ENCODE measurements at regions not wholly inside any gene's neighbourhood (a gene's known extent, or its start where the extent isn't known, plus 50 kb on each side); places are given as distances from the start of the nearest gene placed in this dataset.

DNA sequence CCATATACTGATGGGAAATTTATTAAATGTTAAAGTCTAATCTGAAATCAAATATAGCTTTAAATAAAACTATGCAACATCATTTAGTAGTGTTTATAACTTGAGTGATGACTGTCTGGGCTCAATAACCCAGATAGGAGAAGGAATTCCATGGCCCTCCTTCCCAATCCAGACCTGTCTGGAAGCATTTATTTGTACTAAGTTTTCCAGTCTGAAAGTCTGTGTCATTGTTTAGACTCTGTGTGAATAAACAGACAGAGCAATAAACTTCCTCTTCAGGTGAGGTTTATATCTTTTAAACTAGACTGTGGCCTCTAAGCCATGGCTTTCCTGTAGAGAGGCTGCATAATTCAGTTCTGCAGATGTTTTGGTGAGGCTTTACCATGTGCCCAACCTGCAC lies 176.4 kb downstream of the SOX4 start:
- peaks cover 10% of the 10 kb centered on the region for H3K4me1 ChIP-seq
- no peak overlapping the region for H3K27ac ChIP-seq

GRCh38 chr6:21771626-21772320 lies 178.2 kb downstream of the SOX4 start:
- WGBS, result 57% methylated on average over 4 of the region's 4 CpGs
- no peak overlapping the region for H3K4me3 ChIP-seq

More for the DNA sequence above, 176.4 kb downstream of the SOX4 start:
- TF ChIP-seq EP300 (IDR thresholded peaks at IDR 0.05) (no peak), CTCF (IDR thresholded peaks at IDR 0.05) (no peak), POLR2A (IDR thresholded peaks at IDR 0.05) (no peak), POLR2AphosphoS5 (IDR thresholded peaks at IDR 0.05) (no peak)
- Histone ChIP-seq H3K9me3 (no peaks in the 10 kb centered on the region), H3K27me3 (no peaks in the 10 kb centered on the region), H3K4me3 (no peak overlapping the region), H3K36me3 (no peaks in the 10 kb centered on the region)
- no peak for DNase-seq (ENCODE audit: low spot score in 2 of 2)

GRCh38 chr6:21772477-21772876 lies 178.9 kb downstream of the SOX4 start:
- TF ChIP-seq POLR2A (IDR thresholded peaks at IDR 0.05) (no peak), CTCF (IDR thresholded peaks at IDR 0.05) (no peak), POLR2AphosphoS5 (IDR thresholded peaks at IDR 0.05) (no peak), EP300 (IDR thresholded peaks at IDR 0.05) (no peak)
- peaks cover 9% of the 10 kb centered on the region for H3K4me1 ChIP-seq
- no peaks in the 10 kb centered on the region for H3K36me3 ChIP-seq
- H3K27me3 ChIP-seq, result no peaks in the 10 kb centered on the region
- DNase-seq (ENCODE audit: low spot score in 2 of 2), result no peak
- no peak overlapping the region for H3K27ac ChIP-seq
- H3K9me3 ChIP-seq, result no peaks in the 10 kb centered on the region
- H3K4me3 ChIP-seq, result no peak overlapping the region

More at GRCh38 chr6:21771626-21772320, 178.2 kb downstream of the SOX4 start:
- H3K9me3 ChIP-seq, result no peaks in the 10 kb centered on the region
- no peak for DNase-seq (ENCODE audit: low spot score in 2 of 2)
- H3K36me3 ChIP-seq, result no peaks in the 10 kb centered on the region
- no peak overlapping the region for H3K27ac ChIP-seq
- H3K4me1 ChIP-seq, result peaks cover 9% of the 10 kb centered on the region
- TF ChIP-seq CTCF (IDR thresholded peaks at IDR 0.05) (no peak), POLR2A (IDR thresholded peaks at IDR 0.05) (no peak), EP300 (IDR thresholded peaks at IDR 0.05) (no peak), POLR2AphosphoS5 (IDR thresholded peaks at IDR 0.05) (no peak)
- no peaks in the 10 kb centered on the region for H3K27me3 ChIP-seq

DNA sequence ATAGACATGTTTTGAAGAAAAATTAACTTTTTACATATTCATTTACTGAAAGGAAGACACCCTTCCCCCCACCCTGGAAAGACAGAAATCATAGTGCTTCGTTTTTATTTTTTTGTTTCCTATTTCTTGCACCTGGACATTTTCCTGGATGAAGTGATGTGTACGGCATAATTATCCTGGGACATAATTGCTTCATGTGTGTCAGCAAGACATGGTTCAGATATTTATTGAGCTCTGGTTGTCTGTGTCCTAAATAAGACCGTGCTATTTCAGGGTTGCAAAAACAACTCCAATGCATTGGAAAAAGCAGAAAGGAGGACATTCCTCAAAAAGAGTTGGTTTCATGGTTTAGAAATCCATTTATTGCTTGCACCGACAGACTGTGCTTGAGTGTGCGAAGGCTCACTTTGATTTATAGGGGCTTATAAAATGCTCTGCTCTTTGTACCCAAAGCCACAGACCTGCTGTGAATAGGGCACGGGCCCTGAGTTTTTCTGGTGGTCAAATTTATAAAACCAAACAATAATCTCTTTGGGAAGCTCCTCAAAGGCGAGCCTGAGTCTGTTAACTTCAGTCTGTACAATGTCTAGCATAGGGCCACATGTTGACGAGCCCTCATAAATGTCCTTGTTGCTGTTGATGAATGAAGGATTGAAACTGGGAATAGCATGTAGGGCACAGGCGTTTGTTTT lies 179.5 kb downstream of the SOX4 start:
- Histone ChIP-seq H3K4me1 (peaks cover 9% of the 10 kb centered on the region), H3K27ac (no peak overlapping the region), H3K4me3 (no peak overlapping the region), H3K9me3 (no peaks in the 10 kb centered on the region), H3K36me3 (no peaks in the 10 kb centered on the region), H3K27me3 (no peaks in the 10 kb centered on the region)
- no peak for DNase-seq (ENCODE audit: low spot score in 2 of 2)
- no peak for TF ChIP-seq POLR2A (IDR thresholded peaks at IDR 0.05)
- TF ChIP-seq EP300 (IDR thresholded peaks at IDR 0.05), result no peak
- no peak for TF ChIP-seq CTCF (IDR thresholded peaks at IDR 0.05)
- TF ChIP-seq POLR2AphosphoS5 (IDR thresholded peaks at IDR 0.05), result no peak
- WGBS, result 81% methylated on average over 9 of the region's 9 CpGs

DNA sequence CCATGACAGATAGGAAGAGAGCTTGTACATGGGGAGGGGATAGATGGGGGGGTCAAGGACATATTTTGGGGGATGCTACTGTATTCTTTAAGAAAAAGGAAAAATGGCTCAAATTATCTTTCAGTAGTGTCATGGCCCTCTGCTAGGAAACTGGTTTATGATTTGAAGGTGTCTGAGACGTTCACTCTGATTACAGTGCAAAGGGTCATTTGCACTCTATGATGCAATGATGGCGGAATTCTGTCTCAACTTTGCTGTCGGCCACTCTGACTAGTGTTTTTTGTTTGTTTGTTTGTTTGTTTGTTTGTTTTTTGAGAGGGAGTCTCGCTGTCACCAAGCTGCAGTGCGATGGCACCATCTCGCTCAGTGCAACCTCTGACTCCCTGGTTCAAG lies 180.0 kb downstream of the SOX4 start:
- Histone ChIP-seq H3K36me3 (no peaks in the 10 kb centered on the region), H3K27me3 (no peaks in the 10 kb centered on the region), H3K27ac (no peak overlapping the region), H3K4me3 (no peak overlapping the region), H3K4me1 (peaks cover 9% of the 10 kb centered on the region), H3K9me3 (no peaks in the 10 kb centered on the region)
- DNase-seq (ENCODE audit: low spot score in 2 of 2), result no peak
- WGBS, result 97% methylated on average over 6 of the region's 6 CpGs
- TF ChIP-seq POLR2AphosphoS5 (IDR thresholded peaks at IDR 0.05) (no peak), POLR2A (IDR thresholded peaks at IDR 0.05) (no peak), EP300 (IDR thresholded peaks at IDR 0.05) (no peak), CTCF (IDR thresholded peaks at IDR 0.05) (no peak)

Data from suprapubic skin (tissue), 4 donors.